ENCODE measurements at regions not wholly inside any gene's neighbourhood (a gene's known extent, or its start where the extent isn't known, plus 50 kb on each side); places are given as distances from the start of the nearest gene placed in this dataset.

- Histone ChIP-seq H3K4me3 (no peak overlapping the region), H3K4me1 (no peaks in the 10 kb centered on the region), H3K9me3 (no peaks in the 10 kb centered on the region), H3K36me3 (no peaks in the 10 kb centered on the region), H3K27me3 (peaks cover 7% of the 10 kb centered on the region), H3K27ac (no peak overlapping the region)
- no peak for TF ChIP-seq EP300 (IDR thresholded peaks at IDR 0.05)
- TF ChIP-seq POLR2AphosphoS5 (IDR thresholded peaks at IDR 0.05), result no peak
- TF ChIP-seq CTCF (IDR thresholded peaks at IDR 0.05), result no peak
- no peak for TF ChIP-seq POLR2A (IDR thresholded peaks at IDR 0.05)
- WGBS, result 82% methylated on average over 4 of the region's 4 CpGs
- no peak for DNase-seq (ENCODE audit: low spot score in 2 of 2)
Measured at GRCh38 chr20:43252761-43253160, 63.1 kb upstream of the PTPRT start.

- TF ChIP-seq POLR2A (IDR thresholded peaks at IDR 0.05) (no peak), POLR2AphosphoS5 (IDR thresholded peaks at IDR 0.05) (no peak), CTCF (IDR thresholded peaks at IDR 0.05) (no peak), EP300 (IDR thresholded peaks at IDR 0.05) (no peak)
- DNase-seq (ENCODE audit: low spot score in 2 of 2), result no peak
- H3K27me3 ChIP-seq, result peaks cover 16% of the 10 kb centered on the region
- WGBS, result 95% methylated on average over 2 of the region's 2 CpGs
- H3K9me3 ChIP-seq, result no peaks in the 10 kb centered on the region
- no peaks in the 10 kb centered on the region for H3K36me3 ChIP-seq
- no peak overlapping the region for H3K27ac ChIP-seq
- H3K4me3 ChIP-seq, result no peak overlapping the region
- H3K4me1 ChIP-seq, result no peaks in the 10 kb centered on the region
Measured at GRCh38 chr20:43248341-43248740, 58.6 kb upstream of the PTPRT start.

- Histone ChIP-seq H3K27ac (no peak overlapping the region), H3K36me3 (no peaks in the 10 kb centered on the region), H3K9me3 (no peaks in the 10 kb centered on the region), H3K27me3 (peaks cover 16% of the 10 kb centered on the region), H3K4me3 (no peak overlapping the region), H3K4me1 (no peaks in the 10 kb centered on the region)
- DNase-seq (ENCODE audit: low spot score in 2 of 2), result no peak
- 89% methylated on average over 2 of the region's 3 CpGs for WGBS
- TF ChIP-seq POLR2AphosphoS5 (IDR thresholded peaks at IDR 0.05), result no peak
- no peak for TF ChIP-seq POLR2A (IDR thresholded peaks at IDR 0.05)
- TF ChIP-seq EP300 (IDR thresholded peaks at IDR 0.05), result no peak
- TF ChIP-seq CTCF (IDR thresholded peaks at IDR 0.05), result no peak
Measured at GRCh38 chr20:43247361-43247760, 57.7 kb upstream of the PTPRT start.

- Histone ChIP-seq H3K36me3 (no peaks in the 10 kb centered on the region), H3K9me3 (no peaks in the 10 kb centered on the region), H3K4me3 (no peak overlapping the region), H3K27me3 (peaks cover 22% of the 10 kb centered on the region), H3K4me1 (no peaks in the 10 kb centered on the region), H3K27ac (no peak overlapping the region)
- DNase-seq (ENCODE audit: low spot score in 2 of 2), result no peak
- TF ChIP-seq POLR2AphosphoS5 (IDR thresholded peaks at IDR 0.05), result no peak
- TF ChIP-seq POLR2A (IDR thresholded peaks at IDR 0.05), result no peak
- TF ChIP-seq EP300 (IDR thresholded peaks at IDR 0.05), result no peak
- TF ChIP-seq CTCF (IDR thresholded peaks at IDR 0.05), result no peak
- WGBS, result 69% methylated on average over 5 of the region's 5 CpGs
Measured at GRCh38 chr20:43244647-43245046, 54.9 kb upstream of the PTPRT start.

- Histone ChIP-seq H3K4me3 (no peak overlapping the region), H3K4me1 (no peaks in the 10 kb centered on the region), H3K27me3 (peaks cover 26% of the 10 kb centered on the region), H3K36me3 (no peaks in the 10 kb centered on the region), H3K9me3 (no peaks in the 10 kb centered on the region), H3K27ac (no peak overlapping the region)
- no peak for DNase-seq (ENCODE audit: low spot score in 2 of 2)
- WGBS, result 46% methylated on average over 7 of the region's 7 CpGs
- no peak for TF ChIP-seq CTCF (IDR thresholded peaks at IDR 0.05)
- TF ChIP-seq EP300 (IDR thresholded peaks at IDR 0.05), result no peak
- TF ChIP-seq POLR2AphosphoS5 (IDR thresholded peaks at IDR 0.05), result no peak
- TF ChIP-seq POLR2A (IDR thresholded peaks at IDR 0.05), result no peak
Measured at GRCh38 chr20:43243672-43244269, 54.1 kb upstream of the PTPRT start.
